ENCODE measurements at regions not wholly inside any gene's neighbourhood (a gene's known extent, or its start where the extent isn't known, plus 50 kb on each side); places are given as distances from the start of the nearest gene placed in this dataset.

GRCh38 chr2:208982831-208983230 is 441.0 kb upstream of the MAP2 start:
- H3K36me3 Mint-ChIP-seq (ENCODE audit: low read depth) = no peaks in the 10 kb centered on the region
- TF ChIP-seq NANOG (IDR thresholded peaks at IDR 0.05; ENCODE audit: borderline replicate concordance) = no peak
- TF ChIP-seq CTCF (conservative IDR thresholded peaks at IDR 0.05; ENCODE audit: low read depth in 2 of 2) = no peak
- no peak for TF ChIP-seq ZNF114 (CRISPR knock-in tag; IDR thresholded peaks at IDR 0.05)
- no peak for TF ChIP-seq POLR2AphosphoS5 (IDR thresholded peaks at IDR 0.05; ENCODE audit: low read depth)
- TF ChIP-seq EZH2 (IDR thresholded peaks at IDR 0.05; ENCODE audit: low read depth, unreplicated experiment) = no peak
- TF ChIP-seq, protein P1, sequence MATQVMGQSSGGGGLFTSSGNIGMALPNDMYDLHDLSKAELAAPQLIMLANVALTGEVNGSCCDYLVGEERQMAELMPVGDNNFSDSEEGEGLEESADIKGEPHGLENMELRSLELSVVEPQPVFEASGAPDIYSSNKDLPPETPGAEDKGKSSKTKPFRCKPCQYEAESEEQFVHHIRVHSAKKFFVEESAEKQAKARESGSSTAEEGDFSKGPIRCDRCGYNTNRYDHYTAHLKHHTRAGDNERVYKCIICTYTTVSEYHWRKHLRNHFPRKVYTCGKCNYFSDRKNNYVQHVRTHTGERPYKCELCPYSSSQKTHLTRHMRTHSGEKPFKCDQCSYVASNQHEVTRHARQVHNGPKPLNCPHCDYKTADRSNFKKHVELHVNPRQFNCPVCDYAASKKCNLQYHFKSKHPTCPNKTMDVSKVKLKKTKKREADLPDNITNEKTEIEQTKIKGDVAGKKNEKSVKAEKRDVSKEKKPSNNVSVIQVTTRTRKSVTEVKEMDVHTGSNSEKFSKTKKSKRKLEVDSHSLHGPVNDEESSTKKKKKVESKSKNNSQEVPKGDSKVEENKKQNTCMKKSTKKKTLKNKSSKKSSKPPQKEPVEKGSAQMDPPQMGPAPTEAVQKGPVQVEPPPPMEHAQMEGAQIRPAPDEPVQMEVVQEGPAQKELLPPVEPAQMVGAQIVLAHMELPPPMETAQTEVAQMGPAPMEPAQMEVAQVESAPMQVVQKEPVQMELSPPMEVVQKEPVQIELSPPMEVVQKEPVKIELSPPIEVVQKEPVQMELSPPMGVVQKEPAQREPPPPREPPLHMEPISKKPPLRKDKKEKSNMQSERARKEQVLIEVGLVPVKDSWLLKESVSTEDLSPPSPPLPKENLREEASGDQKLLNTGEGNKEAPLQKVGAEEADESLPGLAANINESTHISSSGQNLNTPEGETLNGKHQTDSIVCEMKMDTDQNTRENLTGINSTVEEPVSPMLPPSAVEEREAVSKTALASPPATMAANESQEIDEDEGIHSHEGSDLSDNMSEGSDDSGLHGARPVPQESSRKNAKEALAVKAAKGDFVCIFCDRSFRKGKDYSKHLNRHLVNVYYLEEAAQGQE (IDR thresholded peaks at IDR 0.05; ENCODE audit: unreplicated experiment) = no peak
- TF ChIP-seq STAT1 (IDR thresholded peaks at IDR 0.05; ENCODE audit: unreplicated experiment) = no peak
- TF ChIP-seq, protein P2, sequence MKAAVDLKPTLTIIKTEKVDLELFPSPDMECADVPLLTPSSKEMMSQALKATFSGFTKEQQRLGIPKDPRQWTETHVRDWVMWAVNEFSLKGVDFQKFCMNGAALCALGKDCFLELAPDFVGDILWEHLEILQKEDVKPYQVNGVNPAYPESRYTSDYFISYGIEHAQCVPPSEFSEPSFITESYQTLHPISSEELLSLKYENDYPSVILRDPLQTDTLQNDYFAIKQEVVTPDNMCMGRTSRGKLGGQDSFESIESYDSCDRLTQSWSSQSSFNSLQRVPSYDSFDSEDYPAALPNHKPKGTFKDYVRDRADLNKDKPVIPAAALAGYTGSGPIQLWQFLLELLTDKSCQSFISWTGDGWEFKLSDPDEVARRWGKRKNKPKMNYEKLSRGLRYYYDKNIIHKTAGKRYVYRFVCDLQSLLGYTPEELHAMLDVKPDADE (IDR thresholded peaks at IDR 0.05) = no peak
- no peak for TF ChIP-seq CREB1 (CRISPR knock-in tag; IDR thresholded peaks at IDR 0.05; ENCODE audit: low read depth)
- TF ChIP-seq EZH2phosphoT487 (IDR thresholded peaks at IDR 0.05; ENCODE audit: unreplicated experiment) = no peak
- Histone ChIP-seq H4K20me1 (replicated peaks; ENCODE audit: insufficient read depth) (no peaks in the 10 kb centered on the region), H3K9me2 (ENCODE audit: insufficient read depth) (peaks cover 9% of the 10 kb centered on the region; the same call in 1 of the 2 replicates), H2AFZ (no peak overlapping the region), H3K27ac (ENCODE audit: low read depth) (no peak overlapping the region), H3K4me3 (no peak overlapping the region), H3K27me3 (ENCODE audit: insufficient read depth) (no peaks in the 10 kb centered on the region), H3K4me1 (ENCODE audit: insufficient read depth) (no peaks in the 10 kb centered on the region), H3K36me3 (ENCODE audit: insufficient read depth) (no peaks in the 10 kb centered on the region), H3F3A (replicated peaks; ENCODE audit: low read depth) (no peaks in the 10 kb centered on the region), H3K4me2 (no peak overlapping the region), H3K79me2 (replicated peaks; ENCODE audit: insufficient read depth) (no peaks in the 10 kb centered on the region)
- H3K27ac Mint-ChIP-seq = no peak overlapping the region
- no peaks in the 10 kb centered on the region for H3K27me3 Mint-ChIP-seq (ENCODE audit: insufficient read depth, low read depth, poor library complexity)
- no peak overlapping the region for H3K4me3 Mint-ChIP-seq
- DNase-seq (ENCODE audit: low spot score) (no peak), ATAC-seq (no peak)
- H3K4me1 Mint-ChIP-seq = no peaks in the 10 kb centered on the region
- H3K9me3 Mint-ChIP-seq = no peaks in the 10 kb centered on the region

GRCh38 chr2:208983486-208983885 is 440.4 kb upstream of the MAP2 start:
- H3K36me3 Mint-ChIP-seq (ENCODE audit: low read depth) = no peaks in the 10 kb centered on the region
- Histone ChIP-seq H3K27me3 (ENCODE audit: insufficient read depth) (no peaks in the 10 kb centered on the region), H3F3A (replicated peaks; ENCODE audit: low read depth) (no peaks in the 10 kb centered on the region), H3K36me3 (ENCODE audit: insufficient read depth) (no peaks in the 10 kb centered on the region), H3K4me1 (ENCODE audit: insufficient read depth) (no peaks in the 10 kb centered on the region), H2AFZ (no peak overlapping the region), H3K27ac (ENCODE audit: low read depth) (no peak overlapping the region), H3K9me2 (ENCODE audit: insufficient read depth) (peaks cover 9% of the 10 kb centered on the region; the same call in 1 of the 2 replicates), H3K4me3 (no peak overlapping the region), H4K20me1 (replicated peaks; ENCODE audit: insufficient read depth) (no peaks in the 10 kb centered on the region), H3K4me2 (no peak overlapping the region), H3K79me2 (replicated peaks; ENCODE audit: insufficient read depth) (no peaks in the 10 kb centered on the region)
- no peaks in the 10 kb centered on the region for H3K9me3 Mint-ChIP-seq
- no peak overlapping the region for H3K4me3 Mint-ChIP-seq
- DNase-seq (ENCODE audit: low spot score) = no peak
- H3K4me1 Mint-ChIP-seq = no peaks in the 10 kb centered on the region
- H3K27ac Mint-ChIP-seq = no peak overlapping the region
- H3K27me3 Mint-ChIP-seq (ENCODE audit: insufficient read depth, low read depth, poor library complexity) = no peaks in the 10 kb centered on the region
- no peak for ATAC-seq
- no peak for TF ChIP-seq EZH2 (IDR thresholded peaks at IDR 0.05; ENCODE audit: low read depth, unreplicated experiment)
- TF ChIP-seq EZH2phosphoT487 (IDR thresholded peaks at IDR 0.05; ENCODE audit: unreplicated experiment) = no peak
- TF ChIP-seq, protein P1 (IDR thresholded peaks at IDR 0.05; ENCODE audit: unreplicated experiment) = no peak
- TF ChIP-seq, protein P2 (IDR thresholded peaks at IDR 0.05) = no peak
- TF ChIP-seq POLR2AphosphoS5 (IDR thresholded peaks at IDR 0.05; ENCODE audit: low read depth) = no peak
- TF ChIP-seq ZNF331 (CRISPR knock-in tag; IDR thresholded peaks at IDR 0.05; ENCODE audit: low read depth) = no peak
- TF ChIP-seq CREB1 (CRISPR knock-in tag; IDR thresholded peaks at IDR 0.05; ENCODE audit: low read depth) = no peak
- TF ChIP-seq JUNB (IDR thresholded peaks at IDR 0.05; ENCODE audit: unreplicated experiment) = no peak
- no peak for TF ChIP-seq STAT1 (IDR thresholded peaks at IDR 0.05; ENCODE audit: unreplicated experiment)
